Panc1 (cell line): ENCODE measurements at regions not wholly inside any gene's neighbourhood (a gene's known extent, or its start where the extent isn't known, plus 50 kb on each side); places are given as distances from the start of the nearest gene placed in this dataset.

Source experiments
- ATAC-seq: fragments of 200-7000 bp; cut with Tn5 transposase; 2 replicates; pipeline ENCODE4 v1.9.1; 2020; ENCODE audit warnings: mild to moderate bottlenecking, moderate library complexity
- BruUV-seq: library from RNA; stranded (reverse); fragments of 400-500 nt; replicated peaks from 2 replicates; lab custom pipeline; 2021; lab: Mats Ljungman, UMichigan
- CTCF ChIA-PET: fragments of 300-600 bp; sonication (Branson Sonifier 250); formaldehyde crosslinking; loops from one replicate; lab custom pipeline; 2022; ENCODE audit warnings: antibody characterized with exemption; lab: Charles Lee
- POLR2A ChIA-PET: fragments of 300-600 bp; sonication (Branson Sonifier 250); formaldehyde crosslinking; loops from one replicate; lab custom pipeline; 2022; ENCODE audit warnings: antibody characterized with exemption; lab: Charles Lee
- DNase-seq: peaks from one replicate; pipeline ENCODE4 v3.0.0-alpha.2; 2010; ENCODE audit warnings: low read depth, low spot score
- H3K27ac ChIP-seq: 2 replicates; pipeline ENCODE4 v1.5.1; 2011; ENCODE audit warnings: mild to moderate bottlenecking, low read length, inconsistent platforms
- H3K27me3 ChIP-seq: fragments of 200-500 bp; sonication (Bioruptor generic); 2 replicates; pipeline ENCODE4 v1.6.0; 2014; ENCODE audit warnings: low read length, inconsistent platforms; ENCODE audit not compliant: control insufficient read depth, insufficient read depth
- H3K36me3 ChIP-seq: fragments of 200-500 bp; sonication (Bioruptor generic); 2 replicates; pipeline ENCODE4 v1.5.1; 2014; ENCODE audit warnings: inconsistent platforms, mild to moderate bottlenecking, low read length, moderate library complexity; ENCODE audit not compliant: control insufficient read depth, insufficient read depth
- H3K4me1 ChIP-seq: 2 replicates; pipeline ENCODE4 v1.5.1; 2011; ENCODE audit warnings: inconsistent platforms, mild to moderate bottlenecking, low read length, moderate library complexity; ENCODE audit not compliant: control insufficient read depth, insufficient read depth
- H3K4me3 ChIP-seq, 2 experiments: 2 replicates each; pipeline ENCODE4 v1.5.1; 2011 to 2012; ENCODE audit warnings: low read depth in 2 of 2, low read length in 2 of 2, mild to moderate bottlenecking in 2 of 2, inconsistent platforms in 1 of 2, moderate library complexity in 1 of 2
- H3K9me3 ChIP-seq: fragments of 200-500 bp; sonication (Bioruptor generic); 2 replicates; pipeline ENCODE4 v1.5.1; 2014; ENCODE audit warnings: low read depth, mild to moderate bottlenecking, inconsistent platforms, low read length, moderate library complexity; ENCODE audit not compliant: control insufficient read depth, insufficient read depth
- POLR2AphosphoS5 ChIP-seq: IDR thresholded peaks from 2 replicates; pipeline ENCODE4 v1.6.1; 2012; ENCODE audit warnings: mild to moderate bottlenecking, low read depth, low read length, moderate library complexity
- SIN3A ChIP-seq: IDR thresholded peaks from 2 replicates; pipeline ENCODE4 v1.6.1; 2012; ENCODE audit warnings: low read depth, mild to moderate bottlenecking, low read length, moderate library complexity, borderline replicate concordance; ENCODE audit not compliant: insufficient read depth
- TCF7L2 ChIP-seq: IDR thresholded peaks from 2 replicates; pipeline ENCODE4 v1.6.1; 2011; ENCODE audit warnings: mild to moderate bottlenecking, low read depth, low read length, inconsistent platforms
- in situ Hi-C: cut with HindIII; loops from 2 replicates; pipeline ENCODE4 v1.10.0; 2016; ENCODE audit warnings: low sequenced_read_pairs, low pct_unique_long_range_greater_than_20kb
- intact Hi-C: fragments of 100-400 bp; cut with micrococcal nuclease; formaldehyde crosslinking; loops from one replicate; pipeline ENCODE4 v1.10.0; 2022; ENCODE audit not compliant: unreplicated experiment
- TF ChIP-seq, protein P1 (sequence below): fragments of 450-650 bp; IDR thresholded peaks from 2 replicates; pipeline ENCODE4 v1.5.1; 2017; ENCODE audit warnings: mild to moderate bottlenecking
- TF ChIP-seq, protein P2 (sequence below), 2 experiments: IDR thresholded peaks; 2 replicates each; pipeline ENCODE4 v1.6.1; 2011 to 2012; ENCODE audit warnings: low read depth in 2 of 2, control low read depth in 1 of 2, low read length in 1 of 2, mild to moderate bottlenecking in 1 of 2, moderate library complexity in 1 of 2; ENCODE audit not compliant: insufficient read depth in 1 of 2

- H3K27me3 ChIP-seq: no peaks in the 10 kb centered on the region
- ATAC-seq (no peak), DNase-seq (no peak)
- ChIA-PET POLR2A (no interaction called here), CTCF (no interaction called here)
- intact Hi-C loops: no loop called here
- H3K4me1 ChIP-seq: no peaks in the 10 kb centered on the region
- no peaks in the 10 kb centered on the region for H3K9me3 ChIP-seq
- no peak overlapping the region for H3K27ac ChIP-seq
- no peak for TF ChIP-seq TCF7L2
- no peak for TF ChIP-seq POLR2AphosphoS5
- no peak for TF ChIP-seq SIN3A
- TF ChIP-seq, protein P1, sequence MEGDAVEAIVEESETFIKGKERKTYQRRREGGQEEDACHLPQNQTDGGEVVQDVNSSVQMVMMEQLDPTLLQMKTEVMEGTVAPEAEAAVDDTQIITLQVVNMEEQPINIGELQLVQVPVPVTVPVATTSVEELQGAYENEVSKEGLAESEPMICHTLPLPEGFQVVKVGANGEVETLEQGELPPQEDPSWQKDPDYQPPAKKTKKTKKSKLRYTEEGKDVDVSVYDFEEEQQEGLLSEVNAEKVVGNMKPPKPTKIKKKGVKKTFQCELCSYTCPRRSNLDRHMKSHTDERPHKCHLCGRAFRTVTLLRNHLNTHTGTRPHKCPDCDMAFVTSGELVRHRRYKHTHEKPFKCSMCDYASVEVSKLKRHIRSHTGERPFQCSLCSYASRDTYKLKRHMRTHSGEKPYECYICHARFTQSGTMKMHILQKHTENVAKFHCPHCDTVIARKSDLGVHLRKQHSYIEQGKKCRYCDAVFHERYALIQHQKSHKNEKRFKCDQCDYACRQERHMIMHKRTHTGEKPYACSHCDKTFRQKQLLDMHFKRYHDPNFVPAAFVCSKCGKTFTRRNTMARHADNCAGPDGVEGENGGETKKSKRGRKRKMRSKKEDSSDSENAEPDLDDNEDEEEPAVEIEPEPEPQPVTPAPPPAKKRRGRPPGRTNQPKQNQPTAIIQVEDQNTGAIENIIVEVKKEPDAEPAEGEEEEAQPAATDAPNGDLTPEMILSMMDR: no peak
- TF ChIP-seq, protein P2, sequence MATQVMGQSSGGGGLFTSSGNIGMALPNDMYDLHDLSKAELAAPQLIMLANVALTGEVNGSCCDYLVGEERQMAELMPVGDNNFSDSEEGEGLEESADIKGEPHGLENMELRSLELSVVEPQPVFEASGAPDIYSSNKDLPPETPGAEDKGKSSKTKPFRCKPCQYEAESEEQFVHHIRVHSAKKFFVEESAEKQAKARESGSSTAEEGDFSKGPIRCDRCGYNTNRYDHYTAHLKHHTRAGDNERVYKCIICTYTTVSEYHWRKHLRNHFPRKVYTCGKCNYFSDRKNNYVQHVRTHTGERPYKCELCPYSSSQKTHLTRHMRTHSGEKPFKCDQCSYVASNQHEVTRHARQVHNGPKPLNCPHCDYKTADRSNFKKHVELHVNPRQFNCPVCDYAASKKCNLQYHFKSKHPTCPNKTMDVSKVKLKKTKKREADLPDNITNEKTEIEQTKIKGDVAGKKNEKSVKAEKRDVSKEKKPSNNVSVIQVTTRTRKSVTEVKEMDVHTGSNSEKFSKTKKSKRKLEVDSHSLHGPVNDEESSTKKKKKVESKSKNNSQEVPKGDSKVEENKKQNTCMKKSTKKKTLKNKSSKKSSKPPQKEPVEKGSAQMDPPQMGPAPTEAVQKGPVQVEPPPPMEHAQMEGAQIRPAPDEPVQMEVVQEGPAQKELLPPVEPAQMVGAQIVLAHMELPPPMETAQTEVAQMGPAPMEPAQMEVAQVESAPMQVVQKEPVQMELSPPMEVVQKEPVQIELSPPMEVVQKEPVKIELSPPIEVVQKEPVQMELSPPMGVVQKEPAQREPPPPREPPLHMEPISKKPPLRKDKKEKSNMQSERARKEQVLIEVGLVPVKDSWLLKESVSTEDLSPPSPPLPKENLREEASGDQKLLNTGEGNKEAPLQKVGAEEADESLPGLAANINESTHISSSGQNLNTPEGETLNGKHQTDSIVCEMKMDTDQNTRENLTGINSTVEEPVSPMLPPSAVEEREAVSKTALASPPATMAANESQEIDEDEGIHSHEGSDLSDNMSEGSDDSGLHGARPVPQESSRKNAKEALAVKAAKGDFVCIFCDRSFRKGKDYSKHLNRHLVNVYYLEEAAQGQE (IDR thresholded peaks at IDR 0.05; ENCODE audit: insufficient read depth in 1 of 2, low read depth in 2 of 2, low read length in 1 of 2): no peak
- no peak overlapping the region for H3K4me3 ChIP-seq
- in situ Hi-C loops: no loop called here
- H3K36me3 ChIP-seq: no peaks in the 10 kb centered on the region
- no TSS peak for BruUV-seq
These were observed 170.6 kb downstream of the ZC4H2 start for GRCh38 chrX:64805683-64806082.

- no peak overlapping the region for H3K4me3 ChIP-seq
- H3K4me1 ChIP-seq: no peaks in the 10 kb centered on the region
- H3K9me3 ChIP-seq: no peaks in the 10 kb centered on the region
- in situ Hi-C loops: no loop called here
- no peak overlapping the region for H3K27ac ChIP-seq
- ATAC-seq (no peak), DNase-seq (no peak)
- no peaks in the 10 kb centered on the region for H3K36me3 ChIP-seq
- POLR2A ChIA-PET: no interaction called here
- no peaks in the 10 kb centered on the region for H3K27me3 ChIP-seq
- no TSS peak for BruUV-seq
- intact Hi-C loops: no loop called here
- CTCF ChIA-PET: no interaction called here
- TF ChIP-seq, protein P2 (IDR thresholded peaks at IDR 0.05; ENCODE audit: insufficient read depth in 1 of 2, low read depth in 2 of 2, low read length in 1 of 2): no peak
- TF ChIP-seq POLR2AphosphoS5: no peak
- TF ChIP-seq SIN3A: no peak
- no peak for TF ChIP-seq TCF7L2
- TF ChIP-seq, protein P1: no peak
These were observed 183.5 kb downstream of the ZC4H2 start for GRCh38 chrX:64792598-64793337.
